ENCODE measurements at regions not wholly inside any gene's neighbourhood (a gene's known extent, or its start where the extent isn't known, plus 50 kb on each side); places are given as distances from the start of the nearest gene placed in this dataset.

- H3K23ac ChIP-seq (ENCODE audit: low read depth, low read length): no peak overlapping the region
- no peak overlapping the region for H2BK20ac ChIP-seq (ENCODE audit: low read depth, low read length)
- H3K18ac ChIP-seq (ENCODE audit: low read depth, low read length): no peak overlapping the region
- H3K9ac ChIP-seq (ENCODE audit: low read depth, low read length): no peak overlapping the region
- H3K4me2 ChIP-seq (ENCODE audit: low read depth, low read length): no peak overlapping the region
- no peak overlapping the region for H3K4me3 ChIP-seq (ENCODE audit: insufficient read depth, low read depth, low read length)
- H2BK120ac ChIP-seq (ENCODE audit: low read depth, low read length): no peak overlapping the region
- DNase-seq: no peak
- in situ Hi-C loops (cut with MboI; ENCODE audit: low sequenced_read_pairs): no loop called here
- H3K36me3 ChIP-seq (ENCODE audit: control insufficient read depth, insufficient read depth, low read length): no peaks in the 10 kb centered on the region
- H3K56ac ChIP-seq (ENCODE audit: extremely low read depth, insufficient read depth, low read length): no peak overlapping the region
- TF ChIP-seq RCOR1 (IDR thresholded peaks at IDR 0.05; ENCODE audit: insufficient replicate concordance, low read length) (no peak), RFX5 (IDR thresholded peaks at IDR 0.05; ENCODE audit: low read depth, low read length) (no peak), RAD21 (IDR thresholded peaks at IDR 0.05; ENCODE audit: low read length) (no peak), CHD1 (IDR thresholded peaks at IDR 0.05; ENCODE audit: low read depth, low read length) (no peak), NFE2L2 (IDR thresholded peaks at IDR 0.05; ENCODE audit: low read depth, low read length) (no peak), BHLHE40 (IDR thresholded peaks at IDR 0.05; ENCODE audit: low read depth, low read length) (no peak), MAZ (IDR thresholded peaks at IDR 0.05; ENCODE audit: borderline replicate concordance, low read depth, low read length) (no peak), MXI1 (IDR thresholded peaks at IDR 0.05; ENCODE audit: borderline replicate concordance, low read depth, low read length) (no peak), SMC3 (IDR thresholded peaks at IDR 0.05; ENCODE audit: low read depth, low read length) (no peak), MAFK (IDR thresholded peaks at IDR 0.05; ENCODE audit: low read depth, low read length) (no peak)
- TF ChIP-seq, protein P1, sequence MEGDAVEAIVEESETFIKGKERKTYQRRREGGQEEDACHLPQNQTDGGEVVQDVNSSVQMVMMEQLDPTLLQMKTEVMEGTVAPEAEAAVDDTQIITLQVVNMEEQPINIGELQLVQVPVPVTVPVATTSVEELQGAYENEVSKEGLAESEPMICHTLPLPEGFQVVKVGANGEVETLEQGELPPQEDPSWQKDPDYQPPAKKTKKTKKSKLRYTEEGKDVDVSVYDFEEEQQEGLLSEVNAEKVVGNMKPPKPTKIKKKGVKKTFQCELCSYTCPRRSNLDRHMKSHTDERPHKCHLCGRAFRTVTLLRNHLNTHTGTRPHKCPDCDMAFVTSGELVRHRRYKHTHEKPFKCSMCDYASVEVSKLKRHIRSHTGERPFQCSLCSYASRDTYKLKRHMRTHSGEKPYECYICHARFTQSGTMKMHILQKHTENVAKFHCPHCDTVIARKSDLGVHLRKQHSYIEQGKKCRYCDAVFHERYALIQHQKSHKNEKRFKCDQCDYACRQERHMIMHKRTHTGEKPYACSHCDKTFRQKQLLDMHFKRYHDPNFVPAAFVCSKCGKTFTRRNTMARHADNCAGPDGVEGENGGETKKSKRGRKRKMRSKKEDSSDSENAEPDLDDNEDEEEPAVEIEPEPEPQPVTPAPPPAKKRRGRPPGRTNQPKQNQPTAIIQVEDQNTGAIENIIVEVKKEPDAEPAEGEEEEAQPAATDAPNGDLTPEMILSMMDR (conservative IDR thresholded peaks at IDR 0.05; ENCODE audit: low read depth, low read length): no peak
- no peaks in the 10 kb centered on the region for H3K27me3 ChIP-seq (ENCODE audit: control insufficient read depth, insufficient read depth, low read length)
- no peak for ATAC-seq (ENCODE audit: low read depth)
- no peaks in the 10 kb centered on the region for H3K79me1 ChIP-seq (ENCODE audit: low read depth in 1 of 2, low read length in 2 of 2)
- no peak overlapping the region for H2BK5ac ChIP-seq (ENCODE audit: low read depth, low read length, poor library complexity, severe bottlenecking)
- no peak overlapping the region for H3K14ac ChIP-seq (replicated peaks; ENCODE audit: low read depth, low read length)
- dilution Hi-C loops (cut with HindIII; ENCODE audit: low sequenced_read_pairs, unreplicated experiment): no loop called here
- no peak overlapping the region for H2AFZ ChIP-seq (replicated peaks; ENCODE audit: low read length, poor library complexity)
- H2AK9ac ChIP-seq (replicated peaks; ENCODE audit: low read depth, low read length, poor library complexity): no peak overlapping the region
- no TSS peak for BruUV-seq (replicated peaks)
- no peaks in the 10 kb centered on the region for H3K4me1 ChIP-seq (ENCODE audit: control insufficient read depth, insufficient read depth, low read length)
- no peaks in the 10 kb centered on the region for H3K9me1 ChIP-seq (ENCODE audit: insufficient read depth, low read length)
- no peak overlapping the region for H4K8ac ChIP-seq (ENCODE audit: low read depth in 2 of 2, low read length in 2 of 2)
- CTCF ChIA-PET: no interaction called here
- POLR2A ChIA-PET (ENCODE audit: unreplicated experiment): no interaction called here
- no peak overlapping the region for H4K91ac ChIP-seq (ENCODE audit: insufficient read depth, low read depth, low read length)
- peaks cover 19% of the 10 kb centered on the region for H3K9me3 ChIP-seq (ENCODE audit: control insufficient read depth, insufficient read depth, low read length)
- intact Hi-C loops (cut with micrococcal nuclease): no loop called here
- H2AK5ac ChIP-seq (ENCODE audit: low read depth, low read length): no peak overlapping the region
- no peak overlapping the region for H3K27ac ChIP-seq (ENCODE audit: insufficient read depth, low read length)
- no peak overlapping the region for H2BK15ac ChIP-seq (ENCODE audit: low read depth, low read length)
- no peaks in the 10 kb centered on the region for H4K20me1 ChIP-seq (ENCODE audit: insufficient read depth, low read length)
- no peak overlapping the region for H3K4ac ChIP-seq (ENCODE audit: low read depth, low read length)
- no peak overlapping the region for H4K5ac ChIP-seq (ENCODE audit: low read depth, low read length)
These were observed 430.2 kb upstream of the MCTP2 start for GRCh38 chr15:93801206-93801605.
